Frontal cortex (tissue), 3 donors: ENCODE measurements at regions not wholly inside any gene's neighbourhood (a gene's known extent, or its start where the extent isn't known, plus 50 kb on each side); places are given as distances from the start of the nearest gene placed in this dataset.

Experiments
- DNase-seq, 2 donors: peaks; one replicate each; pipeline ENCODE4 v3.0.0; 2012; ENCODE audit warnings: low spot score in 2 of 2
- FAIRE-seq: peaks from 2 replicates; lab custom pipeline; 2012; peaks lifted over from hg19 to GRCh38; lab: Jason Lieb, UNC
- donor health status: control.
- donor health status: control.
- donor health status: control.

GRCh38 chr1:98056781-98057180, 135.9 kb upstream of the DPYD start:
- DNase-seq (no peak), FAIRE-seq (no peak)

- DNase-seq: no peak
Measured at GRCh38 chr1:98055457-98055856, 134.6 kb upstream of the DPYD start.

DNA sequence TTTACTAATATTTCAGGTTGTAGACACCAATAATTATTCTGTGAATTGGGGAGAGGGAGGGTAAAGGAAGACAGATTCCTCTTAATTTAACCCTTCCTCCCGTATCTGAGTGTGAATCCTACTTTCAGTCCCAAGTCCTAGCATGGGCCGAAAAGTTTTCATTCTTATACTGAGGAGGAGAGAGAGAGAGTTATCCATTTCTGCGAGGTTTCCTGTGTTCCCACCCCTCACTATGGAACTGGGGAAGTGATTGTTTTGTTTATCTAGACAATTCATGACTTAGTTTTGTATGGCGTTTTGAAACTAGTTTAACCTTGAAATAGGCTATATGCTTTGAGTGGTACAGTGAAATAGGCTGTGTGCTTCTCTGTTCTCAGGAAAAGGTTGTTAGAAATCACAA, 134.0 kb upstream of the DPYD start:
- FAIRE-seq (no peak), DNase-seq (no peak)

More at GRCh38 chr1:98055457-98055856, 134.6 kb upstream of the DPYD start:
- FAIRE-seq: no peak

GRCh38 chr1:98054367-98054701, 133.5 kb upstream of the DPYD start:
- FAIRE-seq (no peak), DNase-seq (no peak)

DNA sequence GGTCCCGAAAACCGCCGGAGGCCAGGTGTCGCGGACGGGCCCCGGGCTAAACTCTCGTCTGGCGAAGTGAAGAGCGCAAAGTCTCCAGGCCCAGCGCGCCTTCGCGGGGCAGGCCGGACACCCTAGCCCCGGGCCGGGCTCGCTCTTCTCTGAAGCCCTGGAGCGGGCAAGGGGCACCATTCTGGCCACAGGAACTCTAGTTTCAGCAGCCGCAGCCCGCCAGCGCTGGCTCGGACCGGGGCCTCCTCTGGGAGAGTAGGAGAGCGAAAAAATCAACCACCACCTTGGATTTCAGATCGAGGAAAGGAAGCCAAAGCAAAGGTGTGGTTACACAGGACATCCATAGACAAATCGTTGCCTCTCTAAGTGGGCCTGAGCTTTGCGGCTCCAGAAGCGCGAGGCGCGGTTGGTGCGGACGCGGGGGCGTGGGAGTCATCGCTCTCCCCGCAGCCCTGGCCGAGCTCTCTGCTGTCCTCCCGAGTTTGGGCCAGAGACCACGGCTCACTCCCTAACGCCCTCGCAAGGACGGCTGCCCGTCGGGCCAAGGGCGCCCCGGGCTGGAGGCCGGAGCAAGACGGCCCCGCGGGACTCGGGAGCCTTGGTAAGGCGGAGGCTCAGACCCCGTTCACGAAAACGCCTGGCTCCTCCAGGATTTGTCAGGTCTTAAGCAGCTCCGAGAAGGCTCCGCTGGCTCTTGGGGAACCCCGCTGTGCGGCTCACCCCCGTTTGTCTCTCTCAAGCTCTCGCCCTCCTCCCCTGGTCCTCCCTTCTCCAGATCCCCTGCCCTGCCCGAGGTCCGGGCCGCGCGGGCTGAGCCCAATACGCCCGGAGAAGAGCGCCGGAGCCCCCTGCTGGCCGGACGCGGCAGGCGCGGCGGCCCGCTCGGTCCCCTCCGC, 132.9 kb upstream of the DPYD start:
- no peak for FAIRE-seq
- peak; percentile 60 to 67 for DNase-seq

- peak; percentile 88 for FAIRE-seq
- DNase-seq: peak in 1 of 2 donors; percentile 58
Measured at GRCh38 chr1:98051065-98051675, 130.3 kb upstream of the DPYD start.

DNA sequence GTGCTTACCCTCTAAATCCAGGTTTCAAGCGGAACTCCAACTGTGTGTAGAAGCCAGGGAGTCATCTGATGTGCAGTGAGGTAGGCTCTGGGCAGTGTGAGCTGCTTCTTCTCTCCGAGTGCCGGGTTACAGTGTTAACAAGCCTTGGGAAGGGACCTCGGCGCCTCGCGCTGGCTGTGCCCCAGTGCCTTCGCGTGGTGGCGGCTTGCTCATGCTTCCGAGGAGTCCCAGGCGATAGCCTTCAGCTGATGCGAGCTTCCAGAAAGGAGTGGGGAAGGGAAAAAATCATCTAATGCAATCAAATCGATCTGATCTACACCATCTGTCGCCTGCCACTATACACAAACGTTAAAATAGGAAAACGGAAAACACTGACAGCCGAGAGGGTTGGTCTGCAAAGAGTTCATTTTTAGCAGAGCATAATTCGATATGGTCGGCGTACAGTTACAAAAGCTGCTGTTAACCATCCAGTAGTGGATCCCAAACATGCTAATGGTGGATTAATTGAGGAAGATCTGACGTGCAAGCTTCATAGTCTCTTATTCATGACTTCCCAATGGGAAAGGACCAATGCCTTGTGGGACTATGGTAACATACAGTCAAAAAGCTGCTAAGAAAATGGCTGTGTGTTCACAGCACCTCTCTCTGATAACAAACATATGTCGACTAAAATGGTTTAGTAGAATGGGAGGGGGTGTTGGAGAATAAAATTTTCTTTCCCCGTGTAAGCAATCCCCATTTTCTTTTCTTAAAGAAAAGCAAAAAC, 128.7 kb upstream of the DPYD start:
- DNase-seq (no peak), FAIRE-seq (no peak)

DNA sequence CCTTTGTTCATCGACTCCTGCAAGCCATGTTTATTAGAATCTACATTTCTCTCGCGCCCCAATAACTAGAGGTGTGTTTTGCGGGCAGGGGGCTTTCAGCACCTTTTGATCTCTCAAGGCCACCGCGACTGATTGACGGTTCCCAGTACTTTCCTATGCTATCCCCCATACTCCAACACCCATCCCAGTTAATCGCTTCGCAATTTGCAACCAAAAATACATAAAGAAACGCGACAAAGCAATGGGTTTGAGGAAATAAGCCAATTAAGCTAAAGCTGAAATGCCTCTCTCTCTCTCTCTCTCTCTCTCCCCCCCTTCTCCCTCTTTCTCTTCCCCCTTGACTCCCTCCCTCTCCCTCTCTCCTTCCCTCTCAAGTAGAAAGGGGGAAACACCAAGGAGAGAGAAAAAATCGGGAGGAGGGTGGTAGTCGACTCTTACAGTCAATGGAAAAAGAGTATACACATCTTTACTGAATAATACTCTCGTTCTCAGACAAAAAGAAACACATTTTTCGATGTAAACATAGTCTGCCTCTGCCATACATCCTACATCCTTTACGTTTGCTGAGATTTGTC, 128.0 kb upstream of the DPYD start:
- FAIRE-seq (no peak), DNase-seq (no peak)

- FAIRE-seq (no peak), DNase-seq (peak; percentile 44 to 73)
Measured at GRCh38 chr1:98048244-98048643, 127.4 kb upstream of the DPYD start.

DNA sequence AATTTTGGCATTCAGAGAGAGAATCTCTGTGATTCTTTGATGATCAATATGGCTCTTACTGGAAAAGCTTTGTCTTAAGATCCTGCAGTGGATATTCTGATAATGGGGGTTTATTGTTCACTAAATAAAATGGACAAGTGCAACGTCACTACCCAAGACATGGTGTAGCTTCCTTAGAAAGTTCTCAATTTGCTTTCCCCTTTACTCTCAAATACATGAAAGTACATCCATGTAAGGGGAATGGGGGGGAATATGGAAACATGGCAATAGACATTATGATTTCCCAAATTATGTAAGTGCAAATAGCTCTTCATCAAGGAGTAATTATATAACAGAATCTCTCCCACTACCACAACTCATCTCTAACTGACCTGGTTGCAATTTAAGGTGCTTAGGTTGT, 126.3 kb upstream of the DPYD start:
- DNase-seq (no peak), FAIRE-seq (no peak)

GRCh38 chr1:98045767-98046641, 125.2 kb upstream of the DPYD start:
- FAIRE-seq: no peak
- no peak for DNase-seq

DNA sequence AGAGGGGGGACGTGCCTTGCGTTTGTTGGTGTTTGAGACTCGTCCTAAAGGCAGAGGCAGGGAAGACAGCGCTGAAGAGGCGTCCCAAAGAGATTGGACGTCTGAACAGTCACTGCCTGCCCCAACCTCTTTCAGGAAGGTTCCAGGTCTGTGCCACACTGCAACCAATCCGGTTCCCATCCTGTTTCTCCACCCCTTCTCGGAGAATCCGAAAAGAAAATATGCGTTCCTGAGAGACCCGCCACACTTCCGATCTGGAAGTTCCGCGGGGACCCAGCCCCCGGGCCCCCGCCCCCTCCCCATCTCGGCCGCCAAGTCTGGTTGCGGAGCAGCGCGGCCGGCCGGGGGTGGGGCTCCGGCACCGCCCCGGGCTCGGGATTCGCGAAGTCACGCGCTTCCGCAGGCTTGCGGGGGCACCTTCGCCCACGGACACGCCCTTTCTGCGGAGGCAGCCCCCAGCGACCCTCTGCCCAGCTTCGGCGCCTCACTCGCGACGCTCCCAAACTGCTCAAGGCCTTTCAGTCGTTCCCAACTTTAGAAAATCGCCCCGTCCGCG, 124.5 kb upstream of the DPYD start:
- DNase-seq: no peak
- FAIRE-seq: no peak

DNA sequence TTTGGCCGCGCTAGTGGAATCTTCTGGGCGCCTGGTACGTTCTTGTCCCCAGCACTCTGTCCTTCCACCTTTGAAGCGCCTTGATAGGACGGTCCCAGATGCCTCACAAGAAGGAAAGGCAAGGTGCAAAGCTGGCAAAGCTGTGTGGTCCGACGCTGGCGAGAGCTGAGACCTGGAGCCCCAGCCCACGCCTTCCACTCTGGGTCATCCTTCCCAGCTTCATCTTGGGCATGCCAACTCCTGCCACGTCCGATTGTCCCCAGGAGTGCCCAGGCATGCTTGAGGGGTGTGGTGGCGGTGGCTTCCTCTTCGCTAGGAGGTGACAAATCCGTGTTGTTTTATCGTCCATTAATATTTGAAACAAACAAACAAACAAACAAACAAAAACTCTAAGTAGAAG, 123.9 kb upstream of the DPYD start:
- FAIRE-seq (no peak), DNase-seq (no peak)

- DNase-seq (no peak), FAIRE-seq (no peak)
Measured at GRCh38 chr1:98044071-98044697, 123.3 kb upstream of the DPYD start.

- FAIRE-seq: no peak
- no peak for DNase-seq
Measured at GRCh38 chr1:98035602-98036002, 114.8 kb upstream of the DPYD start.

DNA sequence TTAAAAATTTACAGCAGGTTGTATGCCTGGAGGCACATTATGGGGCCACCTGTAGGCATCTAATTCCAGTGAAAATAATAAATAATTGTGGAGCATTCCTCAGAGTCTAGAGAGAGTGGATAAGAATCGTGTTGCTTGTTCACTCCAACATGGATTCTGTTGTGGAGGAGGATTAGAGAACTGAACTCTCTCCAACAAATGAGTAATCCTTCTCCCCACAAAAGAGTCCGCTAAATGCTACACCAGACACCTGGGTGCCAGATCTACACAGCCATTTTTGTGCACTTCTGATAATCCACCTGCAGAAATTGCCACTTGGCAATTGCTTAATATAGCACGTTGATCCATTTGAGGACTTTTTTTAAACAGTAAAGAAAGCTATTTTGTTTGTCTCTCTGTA, 113.7 kb upstream of the DPYD start:
- DNase-seq: no peak
- FAIRE-seq: no peak

DNA sequence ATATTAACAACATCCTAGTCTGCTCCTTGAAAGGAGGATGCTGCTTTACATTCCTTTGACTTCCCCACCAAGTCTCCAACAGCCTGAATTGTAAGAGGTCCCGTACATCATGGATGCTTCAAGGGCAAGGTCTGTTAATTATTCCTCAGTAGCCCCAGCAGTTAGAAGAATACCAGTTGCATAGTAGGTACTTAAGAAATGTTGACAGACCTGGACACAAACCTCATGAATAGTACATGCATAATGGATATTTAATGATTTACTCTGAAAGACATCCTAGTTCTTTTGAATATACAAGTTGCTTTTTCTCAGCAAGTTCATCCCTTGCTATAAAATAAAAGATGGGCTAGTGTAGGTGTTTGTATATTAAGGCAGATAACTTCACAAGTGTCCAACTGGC, 112.1 kb upstream of the DPYD start:
- FAIRE-seq (no peak), DNase-seq (no peak)

- no peak for FAIRE-seq
Measured at GRCh38 chr1:98030976-98031375, 110.1 kb upstream of the DPYD start.

DNA sequence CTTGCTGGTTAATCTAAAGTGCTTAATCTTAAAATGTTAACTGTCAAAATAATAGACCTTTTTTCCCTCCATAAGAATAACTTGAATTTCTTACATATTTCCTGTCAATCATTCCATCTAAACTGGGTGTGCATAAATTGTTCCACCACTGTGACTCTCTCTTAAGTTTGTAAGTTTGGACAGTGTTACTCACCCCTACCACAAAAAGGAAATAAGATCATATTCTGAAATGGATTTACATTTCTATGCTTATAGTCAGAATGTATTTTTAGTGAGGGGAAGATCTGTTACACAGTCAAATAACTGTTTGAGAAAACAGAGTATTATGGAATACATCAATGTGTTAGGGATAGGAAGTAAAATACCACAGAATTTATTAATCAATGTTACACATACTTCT, 109.6 kb upstream of the DPYD start:
- DNase-seq: no peak
- FAIRE-seq: no peak

More at GRCh38 chr1:98030976-98031375, 110.1 kb upstream of the DPYD start:
- no peak for DNase-seq
